DMS153 treated with DMSO at 0.1 percent for 48 hours (cell line): ENCODE measurements at regions not wholly inside any gene's neighbourhood (a gene's known extent, or its start where the extent isn't known, plus 50 kb on each side); places are given as distances from the start of the nearest gene placed in this dataset.

Source experiments
- DNase-seq: peaks from one replicate; lab custom pipeline; 2025; ENCODE audit not compliant: unreplicated experiment; lab: John Stamatoyannopoulos, UW

GRCh38 chr3:148002705-148003205, 593.6 kb downstream of the ZIC1 start:
- no peak for DNase-seq

GRCh38 chr3:148004331-148004730, 595.2 kb downstream of the ZIC1 start:
- DNase-seq, result no peak

GRCh38 chr3:148005456-148005855, 596.3 kb downstream of the ZIC1 start:
- DNase-seq, result no peak

- DNase-seq, result no peak
These were observed 597.3 kb downstream of the ZIC1 start for GRCh38 chr3:148006508-148006907.

GRCh38 chr3:148008591-148008990, 599.4 kb downstream of the ZIC1 start:
- no peak for DNase-seq

- DNase-seq, result no peak
These were observed 611.7 kb downstream of the ZIC1 start for GRCh38 chr3:148020861-148021260.

- no peak for DNase-seq
These were observed 612.2 kb downstream of the ZIC1 start for GRCh38 chr3:148021381-148021780.

- DNase-seq, result no peak
These were observed 614.8 kb downstream of the ZIC1 start for GRCh38 chr3:148023994-148024393.

GRCh38 chr3:148026009-148026588, 616.9 kb downstream of the ZIC1 start:
- DNase-seq, result no peak

GRCh38 chr3:148030975-148031374, 621.8 kb downstream of the ZIC1 start:
- no peak for DNase-seq

GRCh38 chr3:148034353-148034752, 625.2 kb downstream of the ZIC1 start:
- no peak for DNase-seq

GRCh38 chr3:148036331-148036876, 627.2 kb downstream of the ZIC1 start:
- no peak for DNase-seq

GRCh38 chr3:148042663-148043445, 633.7 kb downstream of the ZIC1 start:
- DNase-seq, result no peak

GRCh38 chr3:148044151-148044550, 635.0 kb downstream of the ZIC1 start:
- no peak for DNase-seq

GRCh38 chr3:148054999-148055398, 642.7 kb upstream of the AGTR1 start:
- DNase-seq, result no peak

GRCh38 chr3:148062590-148062989, 635.1 kb upstream of the AGTR1 start:
- DNase-seq, result no peak

- no peak for DNase-seq
These were observed 630.9 kb upstream of the AGTR1 start for GRCh38 chr3:148066802-148067201.

- DNase-seq, result no peak
These were observed 629.2 kb upstream of the AGTR1 start for GRCh38 chr3:148068466-148068865.

- no peak for DNase-seq
These were observed 627.7 kb upstream of the AGTR1 start for GRCh38 chr3:148070041-148070440.

GRCh38 chr3:148073721-148074456, 623.8 kb upstream of the AGTR1 start:
- no peak for DNase-seq

- peak; percentile 35 for DNase-seq
These were observed 622.8 kb upstream of the AGTR1 start for GRCh38 chr3:148074946-148075345.
